ENCODE measurements at regions not wholly inside any gene's neighbourhood (a gene's known extent, or its start where the extent isn't known, plus 50 kb on each side); places are given as distances from the start of the nearest gene placed in this dataset.
"Not testable (repeated sequence)": the region's sequence is repeated elsewhere in the genome, so short reads cannot be mapped to it uniquely, and the experiment has no call there.

GRCh38 chr1:221276896-221277409 is 397.7 kb downstream of the HLX start:
- DNase-seq (ENCODE audit: low read depth, low spot score): no peak
- ChIA-PET CTCF (interaction anchor here (0.7 to 7.0 kb wide), 5 partner anchors 14 to 403 kb away, joined by 3 to 61 read pairs (median 3); no protein-coding TSS in a partner anchor), POLR2A (no interaction called here)
- no peak for TF ChIP-seq CTCF (IDR thresholded peaks at IDR 0.05; ENCODE audit: insufficient read depth, low read length, missing control alignments)
- H3K4me3 ChIP-seq (ENCODE audit: low read depth, low read length): no peak overlapping the region

GRCh38 chr1:221279146-221279545 is 399.9 kb downstream of the HLX start:
- TF ChIP-seq CTCF (IDR thresholded peaks at IDR 0.05; ENCODE audit: insufficient read depth, low read length, missing control alignments): no peak
- CTCF ChIA-PET: no interaction called here

DNA sequence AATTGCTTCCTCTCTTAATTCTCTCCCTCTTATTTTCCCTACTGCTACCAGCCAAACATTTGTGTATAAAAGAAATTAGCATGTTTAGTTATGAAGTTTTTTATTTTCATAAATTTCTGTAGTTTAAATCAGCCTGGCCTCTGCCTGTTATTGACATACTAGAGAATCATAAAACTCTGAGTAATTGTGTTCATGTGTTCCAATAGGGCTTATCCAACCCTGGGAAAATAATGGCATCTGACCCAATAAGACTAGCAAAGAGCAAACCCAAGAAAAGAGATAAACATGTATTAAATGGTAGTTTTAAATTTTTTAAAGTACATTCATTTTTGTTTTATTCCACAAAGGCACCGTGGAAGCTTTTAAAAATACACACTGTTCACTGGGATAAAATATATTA is 404.3 kb downstream of the HLX start:
- no peak for TF ChIP-seq CTCF (IDR thresholded peaks at IDR 0.05; ENCODE audit: insufficient read depth, low read length, missing control alignments)
- no peak for DNase-seq (ENCODE audit: low read depth, low spot score)
- POLR2A ChIA-PET: interaction anchor here (0.6 to 1.5 kb wide), 3 partner anchors 32 to 1181 kb away, joined by 3 to 5 read pairs (median 4); no protein-coding TSS in a partner anchor
- CTCF ChIA-PET: interaction anchor here (0.9 to 2.7 kb wide), 4 partner anchors 11 to 152 kb away, joined by 4 to 13 read pairs (median 8); no protein-coding TSS in a partner anchor
- H3K4me3 ChIP-seq (ENCODE audit: low read depth, low read length): no peak overlapping the region

More at GRCh38 chr1:221279146-221279545, 399.9 kb downstream of the HLX start:
- POLR2A ChIA-PET: no interaction called here
- no peak for DNase-seq (ENCODE audit: low read depth, low spot score)
- H3K4me3 ChIP-seq (ENCODE audit: low read depth, low read length): no peak overlapping the region

- H3K4me3 ChIP-seq (ENCODE audit: low read depth, low read length): no peak overlapping the region
- DNase-seq (ENCODE audit: low read depth, low spot score): peak; percentile 51
- CTCF ChIA-PET: interaction anchor here (0.9 to 2.7 kb wide), 6 partner anchors 12 to 152 kb away, joined by 3 to 13 read pairs (median 6); no protein-coding TSS in a partner anchor
- TF ChIP-seq CTCF (IDR thresholded peaks at IDR 0.05; ENCODE audit: insufficient read depth, low read length, missing control alignments): no peak
- POLR2A ChIA-PET: interaction anchor here (0.6 to 1.5 kb wide), 3 partner anchors 31 to 1181 kb away, joined by 3 to 5 read pairs (median 4); no protein-coding TSS in a partner anchor
Measured at GRCh38 chr1:221284028-221284427, 404.8 kb downstream of the HLX start.

DNA sequence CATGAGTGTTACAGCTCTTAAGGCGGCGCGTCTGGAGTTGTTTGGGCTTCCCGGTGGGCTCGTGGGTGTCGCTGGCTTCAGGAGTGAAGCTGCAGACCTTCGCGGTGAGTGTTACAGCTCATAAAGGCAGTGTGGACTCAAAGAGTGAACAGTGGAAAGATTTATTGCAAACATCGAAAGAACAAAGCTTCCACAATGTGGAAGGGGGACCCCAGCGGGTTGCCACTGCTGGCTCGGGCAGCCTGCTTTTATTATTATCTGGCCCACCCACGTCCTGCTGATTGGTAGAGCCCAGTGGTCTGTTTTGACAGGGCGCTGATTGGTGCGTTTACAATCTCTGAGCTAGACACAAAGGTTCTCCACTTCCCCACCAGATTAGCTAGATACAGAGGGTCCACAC is 405.7 kb downstream of the HLX start:
- ChIA-PET POLR2A (interaction anchor here (1.4 to 1.5 kb wide), 2 partner anchors 30 to 146 kb away, joined by 4 to 5 read pairs; no protein-coding TSS in a partner anchor), CTCF (interaction anchor here (1.0 to 2.7 kb wide), 4 partner anchors 21 to 151 kb away, joined by 3 to 13 read pairs (median 6); no protein-coding TSS in a partner anchor)
- DNase-seq (ENCODE audit: low read depth, low spot score): not testable (repeated sequence)

DNA sequence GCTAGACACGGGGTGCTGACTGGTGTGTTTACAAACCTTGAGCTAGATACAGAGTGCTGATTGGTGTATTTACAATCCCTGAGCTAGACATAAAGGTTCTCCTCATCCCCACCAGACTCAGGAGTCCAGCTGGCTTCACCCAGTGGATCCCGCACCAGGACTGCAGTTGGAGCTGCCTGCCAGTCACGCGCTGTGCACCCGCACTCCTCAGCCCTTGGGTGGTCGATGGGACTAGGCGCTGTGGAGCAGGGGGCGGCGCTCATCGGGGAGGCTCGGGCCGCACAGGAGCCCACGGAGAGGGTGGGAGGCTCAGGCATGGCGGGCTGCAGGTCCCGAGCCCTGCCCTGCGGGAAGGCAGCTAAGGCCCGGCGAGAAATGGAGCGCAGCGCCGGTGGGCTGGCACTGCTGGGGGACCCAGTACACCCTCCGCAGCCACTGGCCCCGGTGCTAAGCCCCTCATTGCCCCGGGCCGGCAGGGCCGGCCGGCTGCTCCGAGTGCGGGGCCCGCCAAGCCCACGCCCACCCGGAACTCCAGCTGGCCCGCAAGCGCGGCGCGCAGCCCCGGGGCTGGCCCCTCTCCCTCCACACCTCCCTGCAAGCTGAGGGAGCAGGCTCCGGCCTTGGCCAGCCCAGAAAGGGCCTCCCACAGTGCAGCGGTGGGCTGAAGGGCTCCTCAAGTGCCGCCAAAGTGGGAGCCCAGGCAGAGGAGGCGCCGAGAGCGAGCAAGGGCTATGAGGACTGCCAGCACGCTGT is 406.4 kb downstream of the HLX start:
- DNase-seq (ENCODE audit: low read depth, low spot score); POLR2A ChIA-PET; H3K4me3 ChIP-seq (ENCODE audit: low read depth, low read length): not testable (repeated sequence)
- CTCF ChIA-PET: interaction anchor here (1.3 to 2.7 kb wide), 3 partner anchors 22 to 147 kb away, joined by 4 to 13 read pairs (median 5); no protein-coding TSS in a partner anchor

More for the DNA sequence above, 405.7 kb downstream of the HLX start:
- H3K4me3 ChIP-seq (ENCODE audit: low read depth, low read length): not testable (repeated sequence)

DNA sequence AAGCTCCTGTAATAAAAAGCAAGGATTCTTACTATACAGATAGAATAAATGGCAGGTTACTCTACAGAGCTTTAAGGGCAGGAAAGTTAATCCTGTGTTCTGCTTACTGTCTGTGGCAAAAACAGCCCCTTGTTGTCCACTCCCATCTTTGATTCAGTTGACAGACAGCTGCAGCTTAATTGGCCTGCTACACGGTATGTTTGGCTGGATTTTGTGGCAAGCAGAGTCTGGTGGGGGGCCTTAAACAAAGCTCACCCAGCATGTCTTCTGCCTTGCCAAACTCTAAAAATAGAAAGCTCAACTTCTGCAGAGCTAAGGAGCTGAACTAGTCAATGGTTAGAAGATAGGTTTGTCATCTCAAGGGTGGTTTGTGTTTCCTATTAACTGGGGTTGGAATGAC is 407.2 kb downstream of the HLX start:
- DNase-seq (ENCODE audit: low read depth, low spot score): no peak
- ChIA-PET POLR2A (no interaction called here), CTCF (interaction anchor here (1.3 kb wide), 1 partner anchor 23 kb away, joined by 5 read pairs; no protein-coding TSS in a partner anchor)
- no peak overlapping the region for H3K4me3 ChIP-seq (ENCODE audit: low read depth, low read length)
- TF ChIP-seq CTCF (IDR thresholded peaks at IDR 0.05; ENCODE audit: insufficient read depth, low read length, missing control alignments): no peak

Measured in AG04449 (cell line).